Activated CD4-positive, alpha-beta T cell treated with anti-CD3 and anti-CD28 coated beads, Interleukin-2, Interleukin-4, amounts not matched to agents 100 ng/mL and 50 ng/mL, durations not matched to agents 16 hours and 8 hours (primary cell): ENCODE measurements at regions not wholly inside any gene's neighbourhood (a gene's known extent, or its start where the extent isn't known, plus 50 kb on each side); places are given as distances from the start of the nearest gene placed in this dataset.
A peak's percentile ranks its signal among the peaks of the same experiment; 100 is the strongest.

ENCODE experiments used
- DNase-seq: peaks from one replicate; pipeline ENCODE4 v3.0.0-alpha.2; 2020; ENCODE audit warnings: low spot score

DNA sequence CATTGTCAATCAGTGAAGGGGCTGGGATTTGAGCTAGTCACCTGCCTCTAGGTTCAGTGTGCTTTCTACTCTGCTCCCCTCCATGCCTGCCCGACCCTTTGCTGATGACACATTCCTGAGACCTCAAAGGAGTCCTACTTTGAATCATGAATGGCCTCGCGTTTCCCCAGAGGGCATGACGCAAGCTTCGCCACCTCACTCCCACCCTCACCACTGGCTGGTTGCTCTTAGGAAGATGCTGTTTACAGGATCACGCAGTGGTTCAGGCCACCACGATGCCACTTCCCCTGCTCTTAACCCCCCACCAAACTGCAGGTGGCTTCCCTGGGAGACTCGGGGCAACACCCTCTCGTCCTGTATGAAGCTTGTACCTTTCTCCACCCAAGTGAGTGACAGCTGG, 62.9 kb upstream of the B3GAT1 start:
- peak; percentile 40 for DNase-seq

DNA sequence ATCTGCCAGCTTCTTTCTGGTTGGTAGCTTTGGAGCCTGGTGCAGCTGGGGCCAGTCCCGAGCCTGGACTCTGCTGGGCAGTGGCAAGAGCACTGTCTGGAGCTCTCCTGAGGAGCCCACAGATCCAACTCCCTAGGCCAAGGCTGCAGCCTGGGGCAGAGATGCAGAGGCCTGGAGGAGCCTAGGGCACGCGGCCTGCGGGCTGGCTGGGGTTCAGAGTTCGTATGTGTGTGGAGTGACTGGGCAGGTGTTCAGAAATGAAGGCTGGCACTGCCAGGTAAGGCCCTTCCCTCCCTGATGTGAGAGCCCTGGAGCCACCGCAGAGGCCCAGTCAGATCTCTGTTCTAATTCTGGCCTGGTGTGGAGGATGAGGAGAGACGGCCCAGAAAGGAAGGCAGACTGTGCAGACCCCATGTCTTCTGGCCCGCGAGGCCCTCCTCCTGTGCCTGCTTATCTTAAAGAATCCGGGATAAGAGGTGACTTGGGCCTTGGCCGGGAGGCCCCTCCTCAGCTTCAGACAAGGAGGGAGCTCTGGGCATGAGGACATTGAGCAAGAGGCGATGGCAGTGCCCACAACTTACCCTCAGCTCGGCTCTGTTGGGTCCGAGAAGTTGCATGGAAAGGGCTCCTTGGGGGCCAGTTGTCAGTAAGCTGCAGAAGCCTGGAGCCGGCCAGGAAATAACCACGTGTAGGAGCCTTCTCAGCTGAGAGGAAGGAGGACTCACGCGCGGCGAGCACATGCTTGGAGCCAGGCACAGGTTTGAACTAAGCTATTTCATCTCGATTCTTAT, 62.2 kb upstream of the B3GAT1 start:
- DNase-seq = no peak

DNA sequence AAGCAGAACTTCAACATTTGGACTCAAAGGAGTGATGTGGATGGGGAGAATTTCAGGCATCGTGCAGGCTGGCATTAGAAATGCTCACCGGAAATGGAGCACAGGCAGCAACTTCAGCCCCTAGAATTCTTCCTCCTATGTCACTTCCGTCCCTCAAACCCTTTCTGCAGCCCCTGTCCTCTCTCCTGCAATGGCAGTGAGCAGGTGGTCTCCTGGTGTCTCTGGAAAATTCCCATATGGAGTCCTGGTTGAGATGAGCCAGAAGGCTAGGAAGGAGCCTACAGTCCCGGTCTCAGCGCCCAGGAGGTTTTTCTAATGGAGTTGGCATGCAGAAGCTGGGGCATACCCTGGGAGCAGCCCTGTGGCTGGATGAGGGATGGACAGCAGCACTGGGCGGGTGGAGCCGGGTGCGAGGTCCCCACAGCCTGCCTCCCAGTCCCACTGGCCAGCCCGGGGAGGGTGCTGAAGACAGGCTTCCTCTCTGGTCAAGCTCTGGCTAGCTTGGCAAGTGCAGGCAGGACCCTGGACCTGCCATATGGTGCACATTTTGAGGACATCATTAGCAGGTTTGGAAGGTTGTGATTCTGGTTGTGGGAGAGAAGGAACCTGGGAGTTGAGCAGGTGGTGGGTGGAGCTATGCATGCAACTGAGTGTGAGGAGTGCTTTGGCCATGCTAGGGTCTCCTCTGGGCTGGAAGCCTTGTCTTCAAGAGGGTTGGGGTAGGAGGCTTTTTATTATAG, 59.8 kb upstream of the B3GAT1 start:
- no peak for DNase-seq

DNA sequence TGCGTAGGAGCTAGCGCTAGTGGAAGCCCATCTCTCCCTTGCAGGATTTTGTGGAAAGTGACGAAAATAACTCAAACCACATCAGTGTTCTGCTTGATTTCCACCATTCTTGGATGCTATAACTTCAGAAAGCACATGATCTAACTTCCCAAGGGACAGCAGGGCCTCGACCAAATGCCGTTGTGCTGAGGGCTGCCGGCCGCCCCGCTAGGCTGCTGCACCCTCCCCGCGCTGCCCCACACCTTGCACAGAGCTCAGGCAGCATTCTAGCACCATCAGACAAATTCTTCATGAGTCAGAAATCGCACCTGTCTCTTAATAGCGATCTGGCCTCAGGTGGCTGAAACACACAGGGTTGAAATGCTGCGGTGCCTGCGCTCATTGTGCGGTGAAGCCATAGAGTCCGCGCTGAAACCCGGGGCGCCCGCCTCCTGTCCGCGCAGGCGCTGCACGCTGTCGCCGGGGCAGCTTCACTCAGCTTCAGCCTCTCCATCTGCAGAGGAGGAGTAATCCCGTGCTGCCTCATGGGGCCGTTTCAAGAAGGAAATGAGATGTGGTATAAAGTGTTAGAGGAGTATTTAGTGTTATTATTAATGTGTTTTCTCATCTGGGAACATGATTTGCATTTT, 59.2 kb upstream of the B3GAT1 start:
- DNase-seq = no peak

DNA sequence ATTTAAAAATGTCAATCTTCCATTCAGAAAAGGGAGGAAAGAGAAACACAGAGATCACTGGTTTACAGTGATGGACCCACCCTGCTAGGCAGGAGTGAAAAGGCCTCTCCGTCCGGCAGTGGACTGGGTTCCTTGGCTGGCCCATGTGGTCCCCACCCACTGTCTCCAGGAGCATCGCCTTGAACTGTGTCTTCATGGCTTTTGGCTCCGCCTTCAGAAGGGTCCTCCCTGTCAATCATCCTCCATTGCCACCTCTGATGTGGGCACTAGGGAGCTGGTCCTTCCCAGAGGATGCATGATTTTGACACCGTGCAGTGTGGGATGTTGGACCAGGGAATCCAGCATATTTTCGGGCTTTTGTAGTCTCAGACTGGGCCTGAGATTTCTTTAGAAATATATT, 58.2 kb upstream of the B3GAT1 start:
- DNase-seq = no peak

DNA sequence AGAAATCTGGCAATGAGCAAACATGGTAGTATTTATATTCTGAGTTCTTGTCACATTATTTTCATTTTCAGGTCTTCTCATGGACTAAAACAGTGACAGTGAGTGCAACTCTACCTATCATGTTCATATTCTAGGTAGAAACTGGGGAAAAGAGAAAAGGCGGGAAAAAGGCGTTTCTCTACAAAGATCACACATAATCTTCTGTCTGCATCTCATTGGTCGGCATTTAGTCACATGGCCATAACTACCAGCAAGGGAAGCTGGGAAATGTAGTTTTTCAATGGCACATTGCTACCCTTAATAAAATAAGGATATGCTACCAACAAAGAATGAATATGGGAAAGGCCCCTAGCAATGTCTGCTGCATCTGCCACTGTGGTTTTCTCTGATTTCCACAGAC, 57.6 kb upstream of the B3GAT1 start:
- DNase-seq = no peak

DNA sequence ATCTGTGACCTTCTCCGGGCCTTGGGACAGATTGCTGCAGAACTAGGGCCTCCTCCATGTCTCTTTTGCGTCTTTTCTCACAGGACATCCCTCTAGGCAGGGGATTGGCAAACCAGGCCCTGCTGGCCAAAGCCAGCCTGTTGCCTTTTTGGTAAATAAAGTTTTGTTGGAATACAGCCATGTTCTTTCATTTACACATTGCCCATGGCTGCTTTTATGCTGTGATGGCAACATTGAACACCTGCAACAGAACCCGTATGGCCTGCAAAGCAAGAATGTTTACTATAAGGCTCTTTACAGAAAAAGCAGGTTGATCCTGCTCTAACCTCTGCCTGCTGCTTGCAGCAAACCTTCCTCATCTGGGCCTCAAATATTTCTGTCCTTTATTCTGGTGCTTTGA, 56.8 kb upstream of the B3GAT1 start:
- no peak for DNase-seq

DNA sequence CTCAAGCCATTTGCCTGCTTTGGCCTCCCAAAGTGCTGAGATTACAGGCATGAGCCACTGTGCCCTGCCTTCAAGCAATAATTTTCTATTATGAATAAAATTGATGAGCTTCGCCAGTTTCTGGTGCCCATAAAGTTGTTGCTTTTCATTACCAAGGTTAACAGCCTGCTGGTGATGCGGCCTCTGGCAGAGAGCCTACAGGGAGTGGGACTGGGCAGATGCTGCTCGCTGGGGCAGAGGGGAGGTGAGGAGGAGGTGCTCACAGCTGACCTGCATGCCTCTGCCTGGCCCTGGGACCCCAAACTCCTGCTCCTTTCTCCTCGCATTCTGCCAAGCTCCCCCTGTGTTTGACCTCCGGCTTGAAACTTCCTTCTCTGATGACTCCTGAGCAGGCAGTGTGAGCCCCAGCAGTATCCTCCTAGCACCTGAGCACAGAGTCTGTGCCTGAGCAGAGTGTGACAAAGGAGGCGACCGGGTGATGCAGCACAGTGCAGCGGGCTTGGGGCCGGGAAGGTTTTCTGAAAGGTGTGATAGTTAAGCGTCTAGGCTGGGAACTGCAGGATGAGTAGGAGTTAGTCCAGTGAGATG, 56.1 kb upstream of the B3GAT1 start:
- DNase-seq = no peak

DNA sequence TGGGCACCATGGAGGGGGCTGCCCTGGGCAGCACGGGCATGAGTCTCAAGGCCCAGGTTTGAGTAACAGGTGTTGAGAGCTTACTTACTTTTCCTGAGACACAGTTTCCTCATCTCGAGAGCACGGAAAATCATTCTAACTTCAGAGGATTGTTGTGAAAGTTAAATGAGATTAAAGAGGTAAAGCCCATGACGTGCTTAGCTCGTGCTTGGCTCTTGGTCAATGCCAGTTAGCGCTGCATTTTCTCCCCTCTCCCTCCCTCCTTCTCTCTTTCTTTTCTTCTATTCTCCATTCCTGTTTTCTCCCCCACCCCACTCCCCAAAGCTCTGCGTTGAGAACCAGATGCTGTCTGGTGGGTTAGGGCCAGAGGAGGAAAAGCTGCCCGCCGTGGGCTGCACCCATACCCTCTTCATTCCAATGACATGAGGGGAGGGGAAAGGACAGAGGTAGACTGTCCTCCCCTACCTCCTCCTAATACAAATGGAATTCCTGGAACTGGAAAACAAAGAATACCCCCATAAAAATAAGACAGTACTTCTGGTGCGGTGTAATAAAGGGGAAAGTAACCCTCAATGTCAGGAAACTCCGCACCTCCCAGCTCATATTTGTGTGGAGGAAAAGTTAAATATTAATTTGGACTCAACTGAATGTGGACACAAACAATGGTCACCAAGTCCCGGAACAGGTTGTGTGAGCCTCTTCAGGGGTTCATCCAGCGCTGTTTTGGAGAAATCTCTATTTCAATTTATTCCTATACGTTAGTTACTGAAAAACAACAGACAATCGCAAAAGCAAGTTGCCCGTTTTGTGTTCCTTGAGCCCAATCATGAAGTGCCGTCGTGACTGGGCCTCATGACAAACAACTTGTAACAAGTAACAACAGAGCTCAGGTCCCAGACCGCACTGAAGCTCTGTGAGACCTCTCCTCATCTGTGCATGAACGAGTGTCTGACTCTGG, 54.8 kb upstream of the B3GAT1 start:
- DNase-seq = no peak

DNA sequence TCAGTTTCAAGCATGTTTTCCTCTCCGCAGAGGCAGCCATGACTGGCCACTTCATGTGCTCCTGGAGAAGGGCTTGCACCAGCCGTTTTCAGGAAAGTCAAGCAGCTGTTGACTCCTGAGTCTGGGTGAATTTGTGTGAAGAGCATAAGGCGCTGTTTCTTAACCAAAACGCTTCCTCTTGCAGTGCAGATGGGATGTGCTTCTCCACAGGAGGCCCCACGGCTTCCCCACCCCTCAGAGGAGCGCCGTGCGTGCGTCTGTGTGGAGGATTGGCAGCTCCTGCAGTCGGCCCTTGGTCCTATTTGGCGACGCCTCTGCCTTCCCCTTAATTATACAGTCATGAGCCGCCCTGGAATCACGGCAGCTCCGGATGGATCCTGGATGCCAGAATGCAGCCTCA, 54.1 kb upstream of the B3GAT1 start:
- no peak for DNase-seq

DNA sequence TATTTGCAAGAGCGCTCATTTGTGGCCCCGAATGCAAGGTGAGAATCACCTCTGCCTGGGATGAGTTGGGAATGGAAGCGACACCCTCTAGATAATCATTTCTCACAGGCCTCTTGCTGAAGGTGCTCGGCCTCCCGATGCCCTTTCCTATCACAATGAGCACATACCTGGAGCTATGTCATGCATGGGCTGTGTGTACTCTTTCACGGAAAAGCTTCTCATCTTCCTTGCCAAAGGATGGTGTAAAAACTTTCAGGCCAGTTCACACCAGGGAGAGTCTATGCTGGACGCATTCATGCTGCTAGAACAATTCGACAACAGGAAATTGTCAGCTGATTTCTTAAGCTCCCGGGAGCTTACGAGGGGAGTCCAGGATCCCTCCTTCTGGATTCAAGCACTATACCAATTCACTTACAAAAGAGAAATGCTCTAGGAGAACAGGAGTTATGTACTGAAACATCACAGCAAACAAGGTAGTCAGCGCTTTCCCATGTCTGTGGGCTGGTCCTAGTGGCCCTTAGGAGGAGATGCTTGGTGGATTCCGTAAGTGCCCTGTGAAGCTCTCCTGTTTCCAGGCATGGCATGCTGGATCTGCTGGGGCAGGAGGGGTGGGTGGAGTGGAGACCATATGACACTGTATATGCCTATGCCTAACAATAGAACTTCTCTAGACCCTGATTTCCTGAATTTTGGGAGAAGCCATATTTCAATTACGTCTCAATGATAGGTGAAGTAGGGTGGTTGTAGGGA, 53.1 kb upstream of the B3GAT1 start:
- no peak for DNase-seq

DNA sequence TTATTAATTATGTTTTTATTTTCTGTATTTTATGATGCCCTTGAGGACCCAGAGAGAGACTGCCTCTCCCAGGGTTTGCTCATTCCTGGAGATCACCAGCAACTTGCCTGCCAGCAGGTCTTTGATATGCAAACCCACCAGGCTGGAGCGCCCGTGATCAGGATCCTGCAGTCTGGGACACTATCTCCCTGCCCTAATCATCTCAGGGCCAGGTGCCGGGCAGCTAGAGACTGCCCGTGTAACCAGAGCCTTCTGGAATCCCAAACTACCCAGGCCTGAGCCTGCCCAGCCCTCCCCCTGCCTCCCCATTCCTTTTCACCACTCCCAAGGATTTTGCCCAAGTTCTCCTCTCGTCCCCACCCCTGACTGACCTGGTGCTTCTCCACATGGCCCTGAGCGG, 52.2 kb upstream of the B3GAT1 start:
- no peak for DNase-seq

DNA sequence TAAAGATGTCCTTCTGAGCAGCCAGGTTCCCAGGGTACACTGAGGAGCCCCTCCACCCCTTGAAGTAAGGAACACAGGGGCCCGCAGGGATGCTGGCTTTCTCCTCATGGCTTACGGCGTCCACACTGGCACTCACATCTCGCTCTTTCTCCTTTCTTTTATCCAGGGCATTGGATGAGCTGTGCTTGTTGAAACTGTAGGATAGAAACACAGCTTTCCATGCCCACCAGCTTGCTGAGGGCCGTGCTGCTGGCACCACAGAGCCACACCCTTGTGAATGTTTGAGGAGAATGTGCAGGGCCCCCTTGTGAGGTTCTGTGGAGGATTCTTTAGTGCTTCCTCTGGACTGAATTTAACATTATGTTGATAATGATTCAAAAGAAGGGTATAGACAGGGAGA, 51.7 kb upstream of the B3GAT1 start:
- DNase-seq = no peak
